Nucleus accumbens (tissue), 56 donors: ENCODE measurements at regions not wholly inside any gene's neighbourhood (a gene's known extent, or its start where the extent isn't known, plus 50 kb on each side); places are given as distances from the start of the nearest gene placed in this dataset.
"Not testable (repeated sequence)": the region's sequence is repeated elsewhere in the genome, so short reads cannot be mapped to it uniquely, and the experiment has no call there.

Experiments used
- DNase-seq, 56 donors: peaks; one replicate each; lab custom pipeline; 2025; lab: John Stamatoyannopoulos, UW

DNA sequence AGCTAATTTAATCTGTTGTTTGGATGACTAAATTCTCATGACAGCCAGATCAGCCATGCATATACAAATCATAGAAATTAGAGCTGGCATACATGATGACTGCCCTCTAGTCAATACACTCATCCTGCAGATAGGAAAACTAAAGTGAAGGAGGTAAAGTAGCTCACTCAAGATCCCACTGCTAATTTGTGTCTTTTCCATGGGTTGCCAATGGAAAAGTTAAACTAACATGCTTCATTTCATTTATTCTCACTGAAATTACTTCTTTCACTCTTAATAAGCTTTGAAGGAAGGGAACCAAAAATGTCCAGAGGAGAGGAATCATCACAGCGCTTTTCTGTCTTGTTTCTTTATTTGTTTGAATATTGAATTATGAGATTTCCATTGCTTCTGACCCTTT, 308.2 kb downstream of the GJA1 start:
- DNase-seq: no peak

DNA sequence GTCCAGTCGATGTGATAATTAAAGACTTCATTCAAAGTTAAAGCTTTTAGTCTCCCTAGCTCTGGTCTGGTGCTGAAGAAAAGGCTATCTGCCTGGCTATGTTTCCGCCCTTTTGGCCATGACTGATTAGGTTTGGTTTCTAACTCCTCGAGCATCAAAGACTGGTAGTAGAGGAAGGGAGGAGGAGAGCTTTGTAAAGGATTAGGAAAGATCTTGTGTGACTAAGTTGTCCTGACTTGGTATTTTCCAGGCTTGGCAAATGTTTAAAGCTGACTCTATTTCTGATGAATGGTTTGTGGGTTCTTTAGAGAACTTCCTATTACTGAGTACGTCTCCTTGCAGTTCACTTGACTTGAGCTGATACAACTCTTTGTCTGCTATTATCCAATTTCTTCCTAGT, 312.9 kb downstream of the GJA1 start:
- no peak for DNase-seq

DNA sequence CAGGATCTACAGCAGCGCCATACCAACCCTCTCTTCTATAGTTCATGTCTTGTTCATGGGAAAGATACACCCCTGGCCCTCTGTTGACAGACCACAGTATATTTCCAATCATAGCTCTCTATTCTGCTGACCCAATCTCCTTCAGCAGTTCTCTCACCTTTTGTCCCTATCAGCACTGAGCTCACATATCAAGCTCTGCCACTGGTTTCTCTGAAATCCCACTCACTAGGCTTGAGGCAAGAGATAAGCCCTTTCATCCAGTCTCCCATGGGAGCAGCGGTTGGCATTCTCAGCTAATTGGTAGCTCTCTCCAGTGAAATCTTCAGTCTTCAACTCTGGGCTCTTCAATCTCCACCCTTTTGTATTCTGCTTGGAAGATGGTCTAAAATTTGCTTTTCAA, 313.4 kb downstream of the GJA1 start:
- DNase-seq: no peak

DNA sequence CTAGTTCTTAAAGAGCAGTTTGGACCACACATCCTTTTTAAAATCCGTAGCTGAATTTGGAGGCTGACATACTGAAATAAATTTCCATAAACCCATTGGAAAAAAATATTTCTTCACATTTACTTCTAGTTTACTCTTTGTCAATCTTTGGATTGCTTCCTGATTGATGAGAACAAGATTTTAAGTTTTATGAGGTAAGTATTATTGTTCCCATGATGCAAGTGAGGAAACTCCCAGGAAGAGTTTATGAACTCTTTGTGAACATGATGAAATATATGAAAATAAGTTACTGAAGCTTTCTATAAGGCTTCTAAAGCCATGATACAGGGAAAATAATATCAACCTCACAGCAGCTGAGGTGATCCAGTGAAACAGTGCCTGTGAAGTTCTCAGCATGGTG, 320.0 kb downstream of the GJA1 start:
- no peak for DNase-seq

DNA sequence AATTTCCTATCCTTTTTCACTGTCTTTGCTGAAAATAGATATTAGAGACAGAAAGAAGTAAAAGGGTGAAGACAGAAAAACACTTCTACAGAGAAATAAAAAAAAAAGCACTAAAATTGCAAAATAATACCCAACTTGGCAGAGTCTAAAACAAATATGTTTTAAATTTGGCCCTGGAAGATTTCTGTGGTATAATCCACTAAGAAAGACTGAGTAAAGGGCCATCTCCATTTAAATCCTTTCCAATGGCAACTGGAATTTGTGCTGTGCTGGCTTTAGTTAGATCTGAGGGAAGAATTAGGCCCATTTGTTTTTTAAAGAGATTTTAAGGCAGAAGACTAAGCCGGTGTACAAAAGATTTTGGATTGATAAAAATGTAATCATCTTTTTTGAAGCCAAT, 321.2 kb downstream of the GJA1 start:
- no peak for DNase-seq

DNA sequence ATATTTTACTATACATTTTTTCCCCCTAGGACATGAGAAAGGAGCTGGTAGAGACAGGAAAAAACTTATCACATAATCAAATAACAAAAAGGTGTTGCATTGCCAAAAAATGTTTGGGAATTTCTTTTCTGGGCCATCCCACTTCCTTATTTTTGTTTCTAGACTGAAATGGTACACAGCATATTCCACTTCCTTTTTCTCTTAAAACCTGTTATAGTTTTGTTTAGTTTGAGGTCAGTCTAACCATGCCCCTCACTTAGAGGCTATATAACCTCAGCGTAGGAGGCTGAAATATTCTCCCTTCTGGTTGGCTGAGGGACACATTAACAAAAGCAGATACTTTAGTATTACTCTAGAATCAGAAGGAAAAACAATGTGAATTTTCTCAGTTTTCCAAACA, 323.9 kb downstream of the GJA1 start:
- DNase-seq: no peak

DNA sequence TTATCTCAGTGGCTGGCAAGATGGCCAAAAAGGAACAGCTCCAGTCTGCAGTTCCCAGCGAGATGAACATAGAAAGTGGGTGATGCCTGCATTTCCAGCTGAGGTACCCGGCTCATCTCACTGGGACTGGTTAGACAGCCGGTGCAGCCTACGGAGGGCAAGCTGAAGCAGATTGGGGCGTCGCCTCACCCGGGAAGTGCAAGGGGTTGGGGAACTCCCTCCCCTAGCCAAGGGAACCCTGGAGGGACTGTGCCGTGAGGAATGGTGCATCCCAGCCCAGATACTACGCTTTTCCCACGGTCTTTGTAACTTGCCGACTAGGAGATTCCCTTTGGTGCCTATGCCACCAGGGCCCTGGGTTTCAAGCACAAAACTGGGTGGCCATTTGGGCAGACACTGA, 324.7 kb downstream of the GJA1 start:
- DNase-seq: no peak

DNA sequence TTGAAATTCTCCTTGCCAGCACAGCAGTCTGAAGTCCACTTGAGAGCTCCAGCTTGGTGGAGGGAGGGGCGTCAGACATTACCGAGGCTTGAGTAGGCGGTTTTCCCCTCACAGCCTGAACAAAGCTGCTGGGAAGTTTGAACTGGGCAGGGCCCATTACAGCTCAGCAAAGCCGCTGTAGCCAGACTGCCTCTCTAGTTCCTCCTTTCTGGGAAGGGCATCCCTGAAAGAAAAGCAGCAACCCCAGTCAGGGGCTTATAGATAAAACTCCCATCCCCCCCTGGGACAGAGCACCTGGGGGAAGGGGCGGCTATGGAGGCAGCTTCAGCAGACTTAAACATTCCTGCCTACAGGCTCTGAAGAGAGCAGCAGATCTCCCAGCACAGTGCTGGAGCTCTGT, 325.3 kb downstream of the GJA1 start:
- no peak for DNase-seq

DNA sequence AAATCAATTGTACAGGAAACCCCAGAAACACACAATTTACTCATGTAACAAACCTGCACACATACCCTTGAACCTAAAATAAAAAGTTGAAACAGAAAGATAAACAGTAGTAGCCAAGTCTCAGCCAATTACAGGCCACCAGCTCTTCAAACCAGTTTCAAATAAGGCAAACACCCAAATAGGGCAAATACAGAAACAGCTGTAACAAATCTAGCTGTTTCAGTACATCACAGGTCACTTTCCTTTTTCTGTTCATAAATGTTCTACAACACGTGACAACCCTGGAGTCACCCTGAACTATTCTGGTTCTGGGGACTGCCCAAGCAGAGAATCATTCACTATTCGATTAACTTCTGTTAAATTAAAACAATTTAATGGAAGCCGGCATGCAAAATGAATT, 329.0 kb downstream of the GJA1 start:
- no peak for DNase-seq

DNA sequence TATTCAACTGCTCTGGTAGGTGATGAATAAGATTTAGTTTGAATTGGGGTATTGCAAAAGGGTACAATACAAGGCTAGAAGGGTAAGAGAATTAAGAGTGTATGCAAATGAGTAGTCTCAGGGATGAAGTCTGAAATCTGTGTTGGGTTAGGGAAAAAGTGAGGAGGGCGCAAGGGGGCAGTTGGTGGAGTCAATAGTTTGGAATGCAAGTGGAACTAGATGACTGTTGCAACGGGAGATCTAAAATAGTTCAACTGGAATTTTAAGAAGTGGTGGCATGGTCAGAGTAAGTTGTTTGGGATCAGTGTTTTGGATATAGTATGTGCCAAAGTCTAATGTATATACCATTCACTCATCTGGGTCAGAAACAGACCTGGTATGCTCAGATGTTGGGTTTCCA, 329.6 kb downstream of the GJA1 start:
- no peak for DNase-seq

DNA sequence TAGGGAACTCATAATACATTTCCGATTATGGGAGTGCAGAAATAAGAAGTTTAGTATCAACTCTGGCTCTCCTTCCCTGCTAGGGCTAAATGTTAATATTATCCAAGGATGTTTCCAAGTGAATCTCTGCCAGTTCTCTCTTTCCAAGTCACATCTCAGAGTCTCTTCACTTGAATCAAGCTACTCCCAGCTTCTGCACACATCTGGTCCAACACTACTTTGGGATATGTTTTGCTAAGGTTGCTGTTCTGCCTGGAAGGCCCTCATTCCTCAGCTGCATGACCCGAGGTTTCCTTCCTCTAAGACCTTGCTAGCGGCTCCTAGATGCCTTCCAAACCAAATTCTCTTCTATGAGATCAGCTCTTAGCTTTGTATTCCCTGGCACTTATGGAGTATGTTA, 331.8 kb downstream of the GJA1 start:
- DNase-seq: no peak

DNA sequence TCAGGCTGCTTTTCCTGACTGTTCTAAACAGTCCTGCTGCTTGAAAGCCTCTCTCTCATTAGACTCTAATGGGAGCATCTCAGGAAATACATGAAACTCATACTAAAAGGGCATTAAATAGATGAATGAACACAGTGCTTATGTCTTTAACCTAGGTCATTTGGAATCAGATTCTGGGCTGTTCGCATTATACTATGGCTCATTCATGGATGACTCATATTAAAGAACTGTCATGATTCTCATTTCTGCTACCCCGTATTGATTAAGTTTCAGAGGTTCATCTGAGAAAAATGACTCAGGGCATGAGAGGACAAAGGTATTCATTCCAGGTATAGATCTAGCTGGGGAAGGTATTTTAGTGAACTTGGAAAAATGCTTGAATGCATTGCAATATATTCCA, 335.5 kb downstream of the GJA1 start:
- DNase-seq: no peak

DNA sequence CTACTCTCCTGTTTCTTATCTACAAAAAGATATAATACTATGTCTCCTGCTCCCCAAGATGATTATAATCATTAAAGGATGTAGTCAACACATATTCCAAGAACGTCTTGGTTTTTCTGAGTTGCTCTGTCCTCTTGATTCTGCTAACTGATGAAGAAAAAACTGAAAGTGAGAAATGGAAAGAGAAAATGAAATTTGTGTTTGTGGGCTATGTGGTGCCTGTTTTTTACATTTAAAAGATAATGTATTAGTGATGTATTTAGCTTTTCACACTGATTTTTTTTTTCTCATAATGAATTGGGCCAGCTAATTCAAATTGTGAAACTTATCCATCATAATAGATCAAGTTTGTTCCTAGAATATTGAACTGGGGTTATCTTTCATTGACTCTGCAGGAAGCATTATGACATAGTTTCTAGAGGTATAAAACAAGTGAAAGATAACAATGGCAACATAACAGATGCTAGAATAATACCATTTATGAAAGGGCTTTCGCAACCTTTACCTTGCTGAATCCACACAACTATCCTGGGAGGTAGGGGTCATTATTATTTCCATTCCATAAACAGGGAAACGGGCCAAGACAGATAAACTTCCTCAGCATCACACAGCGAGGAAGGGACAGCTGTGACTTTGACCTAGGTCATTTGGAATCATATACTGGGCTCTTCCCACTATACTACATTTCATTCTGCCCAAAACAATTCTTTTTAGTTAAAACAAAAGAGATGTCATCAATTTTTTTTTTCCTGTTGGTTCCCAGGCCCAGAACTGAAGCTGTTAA, 336.7 kb downstream of the GJA1 start:
- no peak for DNase-seq

DNA sequence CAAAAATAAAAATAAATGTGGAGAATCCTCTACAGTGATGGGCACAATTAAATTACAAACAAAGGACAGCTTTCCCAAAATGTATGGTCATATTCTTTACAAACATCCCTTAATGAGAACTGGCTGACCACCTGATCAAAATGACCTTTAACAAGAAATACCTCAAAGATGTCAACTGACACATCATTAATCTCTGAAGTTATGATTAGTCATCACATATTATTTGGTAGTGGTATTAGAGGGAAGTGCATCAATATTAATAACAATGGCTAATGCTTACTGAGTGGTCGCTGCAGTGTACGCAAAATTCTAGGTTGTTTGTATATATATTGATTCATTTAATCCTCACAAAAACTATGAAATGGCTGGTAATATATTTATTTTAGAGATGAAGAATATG, 340.6 kb downstream of the GJA1 start:
- no peak for DNase-seq

DNA sequence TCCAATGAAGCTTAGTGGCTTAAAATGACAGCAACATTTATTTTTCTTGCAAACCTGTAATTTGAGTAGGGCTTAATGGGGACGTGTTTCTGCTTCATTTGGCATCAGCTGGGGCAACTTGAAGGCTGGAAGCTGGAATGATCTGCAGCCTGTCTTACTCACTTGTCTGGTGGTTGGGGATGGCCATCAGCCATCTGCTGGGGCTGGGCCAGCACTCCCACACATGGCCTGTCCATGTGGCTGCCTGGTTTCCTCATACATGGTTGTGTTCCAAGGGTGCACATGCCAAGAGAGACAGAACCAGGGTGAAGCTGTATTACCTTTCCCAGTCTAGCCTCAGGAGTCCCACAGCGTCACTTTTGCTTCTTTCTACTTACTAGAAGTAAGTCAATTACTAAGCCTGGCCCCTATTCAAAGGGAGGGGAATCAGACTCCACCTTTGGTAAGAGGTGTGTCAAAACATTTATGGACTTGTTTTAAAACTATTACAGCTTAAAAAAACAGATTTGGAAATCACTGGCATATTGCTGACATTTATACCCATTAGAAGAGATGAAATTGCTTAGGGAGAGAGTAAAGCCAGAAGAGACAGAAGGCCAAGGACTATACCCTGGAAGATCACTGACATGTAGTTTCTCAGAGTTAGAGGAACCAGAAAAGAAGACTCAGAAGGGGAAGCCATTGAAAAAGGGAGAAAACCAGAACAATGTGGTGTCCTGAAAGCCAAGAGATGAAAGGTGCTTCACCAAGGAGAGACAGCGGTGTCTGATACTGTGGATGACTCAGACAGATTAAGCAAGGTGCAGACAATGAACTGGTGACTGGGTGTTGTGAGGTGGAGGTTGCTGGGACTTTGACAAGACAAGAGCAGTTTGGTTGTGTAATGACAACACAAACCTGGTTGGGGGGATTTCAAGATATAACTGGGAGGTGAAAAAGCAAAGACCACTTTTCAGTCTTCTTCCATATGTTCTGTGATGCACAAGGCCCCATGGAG, 345.2 kb downstream of the GJA1 start:
- DNase-seq: peak in 1 of 56 donors; percentile 4

DNA sequence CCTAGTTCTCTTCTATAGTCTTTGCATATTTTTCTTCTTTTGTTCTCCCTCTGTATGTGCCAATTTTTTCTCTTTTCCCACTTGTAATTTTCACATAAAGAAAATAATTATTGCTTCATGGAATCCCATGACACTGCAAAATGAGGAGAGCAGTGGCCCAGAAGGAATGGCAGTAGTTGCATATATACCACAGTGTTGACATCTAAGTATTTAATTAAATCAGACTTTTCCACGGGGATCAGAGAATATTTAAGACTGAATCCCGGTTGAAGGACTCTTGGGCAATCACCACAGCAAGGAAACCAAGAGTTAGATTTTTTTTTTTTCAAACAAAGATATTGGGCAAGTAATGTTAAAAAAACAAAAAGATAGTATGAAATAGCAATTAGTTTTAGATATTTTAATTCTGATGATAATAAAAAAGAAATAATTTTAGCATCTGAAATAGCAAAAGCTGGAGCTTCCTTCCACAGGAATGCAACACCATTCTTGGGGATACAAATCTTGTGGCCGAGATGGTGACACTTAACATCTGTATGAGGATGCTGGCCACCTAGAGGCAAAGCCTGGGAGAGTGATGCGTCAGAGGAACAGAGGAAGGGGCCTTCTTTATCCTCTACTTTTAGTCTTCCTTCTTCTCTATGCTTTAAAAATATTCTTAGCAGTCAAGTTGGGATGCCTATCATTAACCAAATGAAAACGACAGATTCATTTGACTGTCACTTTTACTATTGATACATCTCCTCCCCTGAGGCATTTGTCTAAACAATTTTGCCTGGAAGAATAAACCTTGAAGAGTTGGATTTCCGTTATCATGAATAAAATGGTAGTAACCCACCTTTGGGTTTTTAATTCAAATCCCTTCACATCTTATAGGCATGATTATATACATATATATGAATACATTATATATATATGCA, 356.2 kb downstream of the GJA1 start:
- DNase-seq: no peak

DNA sequence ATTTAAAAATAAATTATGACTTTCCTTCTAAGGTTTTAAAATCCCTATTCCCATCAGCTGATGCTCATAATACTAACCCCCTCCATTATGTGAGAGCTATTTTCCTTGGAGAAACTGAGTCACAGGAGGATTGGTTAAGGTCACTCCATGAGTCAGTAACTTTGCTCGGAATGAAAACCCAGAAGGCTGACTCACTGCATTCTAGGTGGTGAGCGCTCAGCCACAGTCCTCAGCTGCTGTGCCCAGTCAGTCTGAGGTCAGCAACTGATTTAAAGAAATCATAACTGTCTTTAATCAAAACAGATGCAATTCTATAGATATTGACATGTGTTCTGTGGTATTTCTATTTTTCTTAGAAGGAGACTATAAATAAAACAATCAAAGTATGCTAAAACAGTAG, 359.2 kb downstream of the GJA1 start:
- DNase-seq: no peak

DNA sequence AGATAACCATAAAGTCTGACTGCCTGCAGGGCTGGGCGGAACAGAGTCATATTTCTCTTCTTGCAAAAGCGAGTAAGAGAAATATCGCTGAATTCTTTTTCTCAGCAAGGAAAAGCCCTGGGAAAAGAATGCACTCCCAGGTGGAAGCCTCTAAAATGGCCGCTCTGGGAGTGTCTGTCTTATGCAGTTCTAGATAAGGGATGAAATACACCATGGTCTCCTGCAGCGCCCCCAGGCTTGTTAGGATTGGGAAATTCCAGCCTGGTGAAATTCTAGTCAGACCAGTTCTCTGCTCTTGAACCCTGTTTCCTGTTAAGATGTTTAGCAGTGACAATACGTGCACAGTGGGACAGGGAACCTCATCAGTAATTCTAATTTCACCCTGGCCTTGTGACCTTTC, 362.2 kb downstream of the GJA1 start:
- not testable (repeated sequence) for DNase-seq

DNA sequence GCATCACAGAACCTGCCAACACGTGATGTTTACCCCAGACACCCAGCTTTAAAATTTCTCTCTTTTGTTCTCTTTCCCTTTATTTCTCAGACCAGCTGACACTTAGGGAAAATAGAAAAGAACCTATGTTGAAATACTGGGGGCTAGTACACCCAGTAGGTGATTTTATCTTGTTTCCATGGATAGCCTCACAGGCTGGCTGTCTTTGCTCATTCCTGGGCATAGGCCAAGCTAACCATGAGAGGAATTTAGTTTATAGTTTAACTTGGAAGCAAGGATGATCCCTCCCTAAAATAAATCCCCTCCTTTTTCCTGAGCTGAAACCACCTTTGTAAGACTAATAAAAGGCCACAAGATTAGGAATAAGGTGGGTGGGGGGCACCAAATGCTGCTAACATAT, 362.7 kb downstream of the GJA1 start:
- not testable (repeated sequence) for DNase-seq

DNA sequence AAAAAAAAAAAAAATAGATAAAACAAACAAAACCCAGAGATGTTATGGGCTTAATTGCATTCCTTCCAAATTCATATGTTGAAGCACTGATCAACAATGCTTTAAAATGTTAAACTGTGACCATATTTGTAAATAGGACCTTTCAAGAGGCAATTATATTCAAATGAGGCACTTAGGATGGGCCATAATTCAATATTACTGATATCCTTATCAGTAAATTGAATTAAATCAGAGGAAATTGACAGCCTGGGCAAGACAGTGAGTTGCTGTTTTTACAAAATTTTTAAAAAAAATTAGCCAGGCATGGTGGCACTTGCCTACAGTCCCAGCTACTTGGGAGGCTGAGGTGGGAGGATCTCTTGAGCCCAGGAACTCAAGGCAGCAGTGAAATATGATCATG, 364.1 kb downstream of the GJA1 start:
- no peak for DNase-seq

DNA sequence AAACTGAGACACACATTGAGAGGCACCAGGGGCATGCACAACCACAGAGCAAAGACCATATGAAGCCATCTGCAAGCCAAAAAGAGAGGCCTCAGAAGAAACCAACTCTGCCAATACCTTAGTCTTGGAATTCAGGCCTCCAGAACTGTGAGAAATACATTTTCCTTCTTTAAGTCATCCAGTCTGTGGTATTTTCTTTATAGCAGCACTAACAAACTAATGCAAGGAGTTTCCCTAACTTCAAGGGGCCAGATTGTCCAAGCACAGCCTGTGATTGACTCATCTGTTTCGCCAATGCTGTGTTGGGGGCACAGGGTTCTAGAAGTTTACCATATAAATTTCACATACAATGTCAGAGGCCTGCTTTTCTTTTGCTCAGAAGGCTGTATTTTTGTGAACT, 364.6 kb downstream of the GJA1 start:
- DNase-seq: no peak
